B cell (primary cell): ENCODE measurements at regions not wholly inside any gene's neighbourhood (a gene's known extent, or its start where the extent isn't known, plus 50 kb on each side); places are given as distances from the start of the nearest gene placed in this dataset.

ENCODE experiments used
- ATAC-seq: fragments of 200-7000 bp; cut with Tn5 transposase; one replicate; pipeline ENCODE4 v1.10.0; 2021; ENCODE audit warnings: low read depth, mild to moderate bottlenecking, moderate number of reproducible peaks, moderate library complexity
- CTCF ChIA-PET: fragments of 350-600 bp; sonication (Branson Sonifier 250); formaldehyde crosslinking; loops from one replicate; lab custom pipeline; 2021; ENCODE audit warnings: antibody characterized with exemption, inconsistent platforms; lab: Charles Lee
- POLR2A ChIA-PET: fragments of 350-600 bp; sonication (Branson Sonifier 250); formaldehyde crosslinking; loops from one replicate; lab custom pipeline; 2021; ENCODE audit warnings: antibody characterized with exemption; lab: Charles Lee
- DNase-seq: peaks from one replicate; pipeline ENCODE4 v3.0.0; 2013
- H2AFZ ChIP-seq: 2 replicates; pipeline ENCODE4 v1.6.1; 2012; ENCODE audit warnings: mild to moderate bottlenecking, low read depth, low read length; ENCODE audit not compliant: insufficient read depth, poor library complexity, severe bottlenecking
- H3K27ac ChIP-seq, 2 donors: 1 replicate in 1 of 2; 2 replicates in 1 of 2; pipeline ENCODE4 v1.5.1; 2012 to 2013; ENCODE audit warnings: low read length in 2 of 2, mild to moderate bottlenecking in 2 of 2, moderate library complexity in 1 of 2
- H3K27me3 ChIP-seq, 4 experiments: fragments of 200-600 bp in 1 of 4; sonication (generic) in 1 of 4; replicated peaks in 1 of 4; 1 replicate in 2 of 4; 2 replicates in 2 of 4; pipeline versions ENCODE4 v1.6.1 to v1.7.0; 2013 to 2016; ENCODE audit warnings: low read length in 3 of 4, mild to moderate bottlenecking in 2 of 4, mixed read lengths in 1 of 4, moderate library complexity in 1 of 4; ENCODE audit not compliant: insufficient read depth in 4 of 4, control insufficient read depth in 3 of 4; ENCODE audit errors: control extremely low read depth in 1 of 4
- H3K36me3 ChIP-seq, 2 experiments: replicated peaks in 1 of 2; 1 replicate in 1 of 2; 2 replicates in 1 of 2; pipeline versions ENCODE4 v1.6.1 to v1.7.1; 2013; ENCODE audit warnings: low read length in 1 of 2; ENCODE audit not compliant: insufficient read depth in 2 of 2, control insufficient read depth in 1 of 2; ENCODE audit errors: control extremely low read depth in 1 of 2, extremely low read depth in 1 of 2
- H3K4me1 ChIP-seq, 2 donors: fragments of 200-600 bp in 1 of 2; sonication (generic) in 1 of 2; 1 replicate in 1 of 2; 2 replicates in 1 of 2; pipeline versions ENCODE4 v1.5.1 to v1.6.1; 2013 to 2017; ENCODE audit warnings: low read length in 2 of 2; ENCODE audit not compliant: control insufficient read depth in 2 of 2, insufficient read depth in 2 of 2
- H3K4me2 ChIP-seq: replicated peaks from 2 replicates; pipeline ENCODE3; 2012; ENCODE audit warnings: mild to moderate bottlenecking, low read depth, low read length; ENCODE audit not compliant: poor library complexity, severe bottlenecking
- H3K4me3 ChIP-seq, 5 experiments: fragments of 200-600 bp in 1 of 5; sonication (generic) in 1 of 5; 1 replicate in 3 of 5; 2 replicates in 2 of 5; pipeline versions ENCODE4 v1.5.1 to v1.7.0; 2011 to 2016; ENCODE audit warnings: low read length in 4 of 5, mild to moderate bottlenecking in 4 of 5, low read depth in 2 of 5, control low read depth in 1 of 5, moderate library complexity in 1 of 5; ENCODE audit not compliant: insufficient read depth in 1 of 5; ENCODE audit errors: control extremely low read depth in 1 of 5, extremely low read depth in 1 of 5
- H3K79me2 ChIP-seq: fragments of 200-600 bp; sonication (generic); one replicate; pipeline ENCODE4 v1.6.0; 2016; ENCODE audit warnings: low read length; ENCODE audit not compliant: control insufficient read depth, insufficient read depth
- H3K9ac ChIP-seq: fragments of 200-600 bp; sonication (generic); 2 replicates; pipeline ENCODE4 v1.6.1; 2017; ENCODE audit warnings: mild to moderate bottlenecking, low read length, moderate library complexity
- H3K9me3 ChIP-seq, 3 donors: one replicate each; pipeline versions ENCODE4 v1.6.1 to v1.7.1; 2013; ENCODE audit warnings: low read length in 2 of 3; ENCODE audit not compliant: control insufficient read depth in 2 of 3, insufficient read depth in 1 of 3; ENCODE audit errors: control extremely low read depth in 1 of 3
- H4K20me1 ChIP-seq: 2 replicates; pipeline ENCODE4 v1.6.0; 2012; ENCODE audit warnings: mild to moderate bottlenecking, low read length; ENCODE audit not compliant: insufficient read depth, control insufficient read depth, poor library complexity, severe bottlenecking
- H3K27ac Mint-ChIP-seq: one replicate; pipeline ENCODE4 v1.8.0; 2021; ENCODE audit warnings: mixed read lengths
- H3K27me3 Mint-ChIP-seq: one replicate; pipeline ENCODE4 v1.8.0; 2021; ENCODE audit warnings: mixed read lengths
- H3K4me1 Mint-ChIP-seq: one replicate; pipeline ENCODE4 v1.8.0; 2021; ENCODE audit warnings: mixed read lengths
- H3K4me3 Mint-ChIP-seq: one replicate; pipeline ENCODE4 v1.8.0; 2021; ENCODE audit warnings: mixed read lengths
- H3K9me3 Mint-ChIP-seq: one replicate; pipeline ENCODE4 v1.8.0; 2022; ENCODE audit warnings: mixed read lengths; ENCODE audit not compliant: insufficient read depth
- EZH2 ChIP-seq: IDR thresholded peaks from 2 replicates; pipeline ENCODE4 v1.6.1; 2012; ENCODE audit warnings: borderline replicate concordance, low read depth, mild to moderate bottlenecking, moderate library complexity, low read length; ENCODE audit not compliant: insufficient read depth, poor library complexity, severe bottlenecking
- WGBS: methylation state at CpG from one replicate; pipeline ENCODE4 v1.1.5; 2013; ENCODE audit warnings: missing lambda C conversion rate; ENCODE audit not compliant: insufficient coverage; 5-methylcytosine and 5-hydroxymethylcytosine counted together
- intact Hi-C: fragments of 100-400 bp; cut with micrococcal nuclease; formaldehyde crosslinking; loops from one replicate; pipeline ENCODE4 v1.10.0; 2022
- TF ChIP-seq, protein P1 (sequence below): fragments of 200-600 bp; IDR thresholded peaks from one replicate; pipeline ENCODE4 v1.8.0; 2022; ENCODE audit warnings: antibody characterized with exemption, mild to moderate bottlenecking

DNA sequence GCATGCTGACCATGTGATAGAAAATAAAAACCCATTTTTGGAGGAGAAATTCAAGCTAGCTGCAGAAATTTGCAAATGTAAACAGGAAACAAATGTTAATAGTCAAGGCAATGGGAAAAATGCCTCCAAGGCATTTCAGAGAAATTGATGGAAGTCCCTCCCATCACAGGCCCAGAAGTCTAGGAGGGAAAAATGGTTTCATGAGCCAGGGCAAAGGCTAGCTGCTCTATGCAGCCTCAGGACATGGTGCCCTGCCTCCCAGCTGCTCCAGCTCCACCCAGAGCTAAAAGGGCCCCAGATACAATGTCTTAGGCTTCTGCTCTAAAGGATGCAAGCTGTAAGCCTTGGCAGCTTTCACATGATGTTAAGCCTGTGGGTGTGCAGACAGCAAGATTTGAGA lies 1419.4 kb upstream of the CELF4 start:
- no peaks in the 10 kb centered on the region for H3K4me1 Mint-ChIP-seq
- no peaks in the 10 kb centered on the region for H3K79me2 ChIP-seq
- TF ChIP-seq, protein P1, sequence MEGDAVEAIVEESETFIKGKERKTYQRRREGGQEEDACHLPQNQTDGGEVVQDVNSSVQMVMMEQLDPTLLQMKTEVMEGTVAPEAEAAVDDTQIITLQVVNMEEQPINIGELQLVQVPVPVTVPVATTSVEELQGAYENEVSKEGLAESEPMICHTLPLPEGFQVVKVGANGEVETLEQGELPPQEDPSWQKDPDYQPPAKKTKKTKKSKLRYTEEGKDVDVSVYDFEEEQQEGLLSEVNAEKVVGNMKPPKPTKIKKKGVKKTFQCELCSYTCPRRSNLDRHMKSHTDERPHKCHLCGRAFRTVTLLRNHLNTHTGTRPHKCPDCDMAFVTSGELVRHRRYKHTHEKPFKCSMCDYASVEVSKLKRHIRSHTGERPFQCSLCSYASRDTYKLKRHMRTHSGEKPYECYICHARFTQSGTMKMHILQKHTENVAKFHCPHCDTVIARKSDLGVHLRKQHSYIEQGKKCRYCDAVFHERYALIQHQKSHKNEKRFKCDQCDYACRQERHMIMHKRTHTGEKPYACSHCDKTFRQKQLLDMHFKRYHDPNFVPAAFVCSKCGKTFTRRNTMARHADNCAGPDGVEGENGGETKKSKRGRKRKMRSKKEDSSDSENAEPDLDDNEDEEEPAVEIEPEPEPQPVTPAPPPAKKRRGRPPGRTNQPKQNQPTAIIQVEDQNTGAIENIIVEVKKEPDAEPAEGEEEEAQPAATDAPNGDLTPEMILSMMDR, result no peak
- no peak for TF ChIP-seq EZH2
- H3K27me3 Mint-ChIP-seq, result no peaks in the 10 kb centered on the region
- H4K20me1 ChIP-seq, result no peaks in the 10 kb centered on the region
- CTCF ChIA-PET, result no interaction called here
- peaks cover 0 to 7% (median 2%) of the 10 kb centered on the region in 3 donors for H3K9me3 ChIP-seq
- POLR2A ChIA-PET, result no interaction called here
- no peaks in the 10 kb centered on the region for H3K9me3 Mint-ChIP-seq
- no peak overlapping the region for H3K4me3 ChIP-seq
- H3K36me3 ChIP-seq, result no peaks in the 10 kb centered on the region
- no peak overlapping the region for H3K4me2 ChIP-seq
- H2AFZ ChIP-seq, result no peak overlapping the region
- no peak overlapping the region for H3K9ac ChIP-seq
- H3K4me1 ChIP-seq, result no peaks in the 10 kb centered on the region
- ATAC-seq (no peak), DNase-seq (no peak)
- H3K27me3 ChIP-seq, result no peaks in the 10 kb centered on the region
- H3K4me3 Mint-ChIP-seq, result no peak overlapping the region
- intact Hi-C loops, result no loop called here
- no peak overlapping the region for H3K27ac Mint-ChIP-seq
- no peak overlapping the region for H3K27ac ChIP-seq

DNA sequence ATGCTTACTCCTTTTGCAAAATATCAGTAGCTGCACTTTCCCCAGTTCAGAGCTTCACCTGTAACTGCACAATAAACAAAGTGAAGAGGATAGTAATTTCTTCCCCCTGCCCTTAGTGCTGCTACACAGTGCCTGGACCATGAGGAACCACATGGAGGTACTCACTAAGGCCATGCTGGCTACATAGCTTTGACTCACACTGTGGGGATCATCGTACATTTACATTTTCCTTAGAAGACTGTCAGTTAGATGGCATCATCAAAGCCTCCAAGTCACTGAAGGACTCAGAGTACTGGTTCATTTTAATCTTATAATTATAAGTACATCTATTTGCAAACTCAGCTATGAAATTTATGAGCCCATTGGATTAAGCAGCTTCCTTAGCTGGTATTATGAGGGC lies 1416.5 kb upstream of the CELF4 start:
- no peak overlapping the region for H3K4me3 ChIP-seq
- Mint-ChIP-seq H3K27me3 (no peaks in the 10 kb centered on the region), H3K4me1 (no peaks in the 10 kb centered on the region), H3K4me3 (no peak overlapping the region), H3K9me3 (no peaks in the 10 kb centered on the region), H3K27ac (no peak overlapping the region)
- no peaks in the 10 kb centered on the region for H4K20me1 ChIP-seq
- no peak overlapping the region for H3K9ac ChIP-seq
- no peaks in the 10 kb centered on the region for H3K36me3 ChIP-seq
- intact Hi-C loops, result no loop called here
- H3K4me1 ChIP-seq, result no peaks in the 10 kb centered on the region
- TF ChIP-seq, protein P1, result no peak
- TF ChIP-seq EZH2, result no peak
- no peaks in the 10 kb centered on the region for H3K79me2 ChIP-seq
- no peak overlapping the region for H2AFZ ChIP-seq
- ChIA-PET CTCF (no interaction called here), POLR2A (no interaction called here)
- H3K27ac ChIP-seq, result no peak overlapping the region
- no CpG with 5 or more reads among the region's 1 CpG for WGBS
- DNase-seq (no peak), ATAC-seq (no peak)
- H3K4me2 ChIP-seq, result no peak overlapping the region
- peaks cover 0 to 7% (median 1%) of the 10 kb centered on the region in 3 donors for H3K9me3 ChIP-seq
- H3K27me3 ChIP-seq, result no peaks in the 10 kb centered on the region
